Stimulated activated naive CD4-positive, alpha-beta T cell (primary cell): ENCODE measurements at regions not wholly inside any gene's neighbourhood (a gene's known extent, or its start where the extent isn't known, plus 50 kb on each side); places are given as distances from the start of the nearest gene placed in this dataset.

Experiments used
- DNase-seq, 6 experiments: peaks; one replicate each; lab custom pipeline; 2025; lab: John Stamatoyannopoulos, UW

DNA sequence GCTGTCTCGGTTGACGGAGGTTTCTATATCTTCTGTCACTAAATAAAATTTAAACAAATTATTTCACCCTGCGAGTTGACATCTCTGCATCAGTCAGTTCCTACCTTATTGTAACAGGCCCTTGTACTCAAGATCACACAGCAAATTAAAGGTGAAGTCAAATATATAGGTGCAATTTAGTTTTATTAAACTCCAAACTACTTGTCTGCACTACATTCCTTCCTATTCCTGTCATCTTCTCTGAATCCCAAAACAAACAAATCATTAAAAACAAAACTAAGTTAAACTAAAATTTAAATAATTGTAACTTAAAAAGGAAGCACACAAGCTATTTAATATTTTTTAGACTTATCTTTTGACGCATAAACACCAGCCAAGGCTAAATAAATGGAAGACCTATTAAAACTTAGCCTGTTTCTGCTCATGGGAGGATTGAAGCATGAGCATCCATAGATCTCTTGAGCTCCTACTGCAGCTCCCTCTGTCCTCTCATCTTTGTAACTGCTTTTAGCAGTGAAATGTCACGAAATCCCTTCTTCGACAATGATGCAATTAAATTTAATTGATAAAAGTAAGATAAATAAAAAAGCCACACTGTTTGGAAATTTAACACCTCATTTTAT lies 1152.3 kb upstream of the GJE1 start:
- DNase-seq, result no peak

GRCh38 chr6:140979642-140980091 lies 1153.1 kb upstream of the GJE1 start:
- no peak for DNase-seq

DNA sequence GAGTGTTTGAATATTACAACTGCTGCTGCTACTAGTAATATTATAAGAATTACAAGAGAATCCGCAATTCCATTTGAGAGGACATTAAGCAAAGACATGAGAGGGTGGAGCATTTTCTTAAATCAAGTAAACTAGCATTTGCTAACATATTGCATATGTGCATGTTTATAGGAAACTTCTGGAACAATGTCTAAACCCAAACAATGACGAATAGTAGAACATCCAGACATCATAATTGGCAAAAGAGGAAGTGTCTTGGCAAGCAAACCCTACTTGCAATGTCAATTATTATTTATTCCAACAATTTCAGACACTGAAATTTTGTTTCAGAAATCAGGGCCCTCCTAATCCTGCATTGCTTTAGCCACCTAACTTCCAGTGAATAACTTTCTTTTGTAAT lies 1155.3 kb upstream of the GJE1 start:
- no peak for DNase-seq

- DNase-seq, result no peak
Measured at GRCh38 chr6:140976806-140977205, 1155.9 kb upstream of the GJE1 start.

GRCh38 chr6:140970485-140970884 lies 1162.2 kb upstream of the GJE1 start:
- no peak for DNase-seq

GRCh38 chr6:140968062-140968461 lies 1164.7 kb upstream of the GJE1 start:
- DNase-seq, result no peak

DNA sequence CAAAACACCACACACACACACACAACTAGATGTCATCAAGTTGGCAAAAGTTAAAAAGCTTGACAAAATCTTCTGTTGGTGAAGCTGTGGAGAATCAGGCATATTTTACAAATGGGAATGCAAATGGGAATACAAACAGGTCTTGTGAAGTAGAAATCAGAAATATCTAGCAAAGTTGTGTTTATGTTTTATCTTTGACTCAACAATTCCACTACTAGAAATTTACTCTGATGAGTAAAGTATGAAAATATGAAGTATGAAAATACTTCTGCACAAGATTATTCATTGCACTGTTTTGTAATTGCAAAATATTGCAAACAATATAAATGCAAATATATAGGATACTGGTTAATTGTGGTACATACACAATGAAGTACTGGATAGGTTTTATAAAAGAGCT lies 1166.0 kb upstream of the GJE1 start:
- DNase-seq, result no peak

GRCh38 chr6:140960566-140960965 lies 1172.2 kb upstream of the GJE1 start:
- DNase-seq, result no peak

- no peak for DNase-seq
Measured at GRCh38 chr6:140957386-140957785, 1175.3 kb upstream of the GJE1 start.

- DNase-seq, result no peak
Measured at GRCh38 chr6:140956571-140957369, 1176.0 kb upstream of the GJE1 start.

- no peak for DNase-seq
Measured at GRCh38 chr6:140940251-140940925, 1192.3 kb upstream of the GJE1 start.

- DNase-seq, result no peak
Measured at GRCh38 chr6:140932909-140933308, 1199.8 kb upstream of the GJE1 start.

GRCh38 chr6:140931581-140931980 lies 1201.1 kb upstream of the GJE1 start:
- no peak for DNase-seq

GRCh38 chr6:140929121-140929520 lies 1203.6 kb upstream of the GJE1 start:
- DNase-seq, result no peak

- no peak for DNase-seq
Measured at GRCh38 chr6:140923048-140923447, 1209.7 kb upstream of the GJE1 start.

DNA sequence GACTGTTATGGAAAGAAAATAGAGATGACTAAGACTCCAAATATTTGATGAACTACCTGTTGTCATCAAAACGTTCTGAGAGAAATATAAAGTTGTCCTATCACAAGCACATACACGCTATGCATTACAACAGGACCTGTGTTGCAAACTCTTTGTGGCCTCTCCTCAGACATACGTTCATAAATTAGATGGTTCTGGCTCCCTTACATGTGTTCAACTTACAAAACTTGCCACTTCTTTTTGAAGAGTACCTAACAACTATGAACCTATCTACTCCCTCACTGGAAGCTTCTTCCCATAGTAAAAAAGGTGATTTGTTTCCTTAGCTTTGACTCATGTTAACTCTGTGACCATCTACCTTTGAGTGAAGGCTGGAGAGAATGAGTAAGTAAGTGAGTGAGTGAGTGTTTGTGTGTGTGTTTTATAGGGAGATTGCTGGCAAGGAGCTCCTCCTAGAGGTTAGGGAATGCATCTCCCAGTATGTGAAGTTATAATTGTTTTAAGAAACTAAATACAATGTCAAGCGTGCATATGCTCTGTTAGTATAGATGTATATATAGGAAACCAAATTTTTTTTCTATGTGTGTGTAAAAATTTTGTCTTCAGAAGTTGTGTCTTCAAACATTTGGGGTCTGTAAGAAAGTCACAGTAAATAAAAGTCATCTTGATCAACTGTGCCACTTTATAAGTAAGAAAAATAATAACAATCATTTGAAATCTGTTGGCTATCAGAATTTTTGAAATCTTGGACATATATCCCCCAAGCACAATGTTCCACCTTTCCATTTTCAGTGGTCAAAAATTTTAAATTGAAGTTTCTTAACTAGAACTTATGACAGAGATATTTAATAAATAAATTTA lies 1211.1 kb upstream of the GJE1 start:
- DNase-seq, result no peak

DNA sequence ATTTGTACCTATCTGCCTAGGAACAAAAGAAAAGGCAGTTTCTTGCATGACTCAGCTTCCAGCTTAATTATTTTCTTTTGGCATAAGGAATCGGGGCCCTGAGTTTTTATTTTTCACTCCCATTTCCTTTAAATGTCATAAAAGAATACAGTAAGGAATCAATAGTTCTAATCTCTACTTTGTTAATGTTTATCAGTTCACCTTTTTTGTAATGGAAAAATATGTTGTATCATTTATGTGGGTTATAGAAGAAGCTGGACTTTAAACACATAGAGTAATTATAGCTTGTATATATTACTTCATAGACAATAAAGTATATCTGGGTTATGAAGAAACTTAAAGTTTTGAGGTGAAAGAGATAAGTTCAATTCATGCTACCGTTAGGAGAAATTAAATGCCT lies 1214.8 kb upstream of the GJE1 start:
- no peak for DNase-seq

DNA sequence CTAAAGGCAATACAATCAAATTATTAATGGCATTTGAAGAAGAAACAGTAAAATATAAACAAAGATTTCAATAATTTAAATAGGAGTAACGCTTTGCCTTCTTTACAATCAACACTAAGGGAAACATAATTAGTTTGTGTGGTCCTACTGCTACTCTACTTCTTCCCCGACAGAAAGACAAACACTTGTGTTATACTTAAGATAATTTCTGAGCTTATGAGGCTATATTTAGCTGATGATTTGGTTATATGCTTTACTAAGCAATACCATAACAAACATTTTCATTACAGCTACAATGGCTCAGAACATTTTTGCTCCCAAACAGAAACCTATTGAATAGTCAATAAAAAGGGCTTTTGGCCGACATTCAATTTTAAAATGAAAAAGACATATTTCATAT lies 1217.2 kb upstream of the GJE1 start:
- no peak for DNase-seq

GRCh38 chr6:140915103-140915502 lies 1217.6 kb upstream of the GJE1 start:
- DNase-seq, result no peak

DNA sequence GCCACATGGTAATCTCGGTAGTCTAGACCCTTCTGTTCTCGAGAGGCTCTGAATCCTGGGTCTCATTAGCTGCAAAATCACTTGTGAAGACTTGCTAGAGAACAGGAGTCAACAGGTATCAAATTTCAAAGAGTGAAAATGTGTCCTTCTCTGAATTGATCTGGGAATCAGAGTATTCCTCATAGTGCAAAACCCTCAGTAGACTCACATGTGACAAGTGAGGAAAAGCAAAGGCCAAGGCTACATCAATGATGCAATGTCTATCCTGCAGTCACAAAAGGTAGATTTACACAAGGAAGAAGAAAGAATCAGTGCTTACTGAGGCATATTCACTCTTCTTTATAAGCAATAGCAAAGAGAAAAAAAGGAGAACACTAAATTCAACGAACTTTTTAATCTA lies 1220.0 kb upstream of the GJE1 start:
- DNase-seq, result no peak

DNA sequence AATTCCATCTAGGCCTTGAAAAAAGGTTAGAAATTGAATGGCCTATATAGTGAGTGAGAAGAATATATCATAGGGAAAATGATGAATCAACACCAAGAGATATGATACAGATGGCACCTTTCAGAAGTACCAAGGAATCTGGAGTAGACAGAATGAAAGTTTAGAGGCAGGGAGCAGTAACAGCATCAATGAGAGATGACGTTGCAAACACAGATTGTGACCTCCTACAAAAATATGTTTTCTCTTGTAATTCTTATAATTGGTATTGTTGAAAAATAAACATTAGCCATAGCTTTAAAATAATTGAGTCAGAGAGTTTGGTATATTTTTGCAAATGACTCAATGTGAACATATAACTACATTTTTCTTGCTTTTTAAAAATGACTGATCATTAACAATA lies 1223.1 kb upstream of the GJE1 start:
- DNase-seq, result no peak

DNA sequence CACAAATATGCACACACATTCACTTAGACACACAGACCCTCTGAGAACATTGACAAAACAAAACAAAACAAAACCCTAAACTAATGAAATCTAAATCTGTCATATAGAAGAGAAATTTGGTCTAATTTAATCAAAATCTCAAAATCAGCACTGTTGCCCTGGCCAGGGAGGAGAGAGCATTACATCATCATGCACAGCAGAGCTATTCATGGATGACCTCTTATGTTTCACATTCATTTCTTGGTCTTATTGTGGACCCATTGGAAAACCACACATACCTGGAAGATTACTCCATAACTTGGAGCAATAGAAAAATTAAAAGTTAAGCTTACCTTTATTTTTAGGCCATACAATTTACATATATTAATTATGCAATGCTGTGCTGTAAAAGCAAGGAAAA lies 1223.6 kb upstream of the GJE1 start:
- no peak for DNase-seq
